Memory B cell (primary cell): ENCODE measurements at regions not wholly inside any gene's neighbourhood (a gene's known extent, or its start where the extent isn't known, plus 50 kb on each side); places are given as distances from the start of the nearest gene placed in this dataset.
"Not testable (repeated sequence)": the region's sequence is repeated elsewhere in the genome, so short reads cannot be mapped to it uniquely, and the experiment has no call there.

Source experiments
- ATAC-seq: fragments of 150-1000 bp; cut with Tn5 transposase; 2 replicates; pipeline ENCODE4 v1.10.0; 2021; ENCODE audit warnings: low read depth, mild to moderate bottlenecking, moderate library complexity
- DNase-seq, 2 donors: peaks; one replicate each; pipeline ENCODE4 v3.0.0; 2022; ENCODE audit warnings: low spot score in 2 of 2
- H3K27ac Mint-ChIP-seq: one replicate; pipeline ENCODE4 v1.8.0; 2022; ENCODE audit warnings: mild to moderate bottlenecking, moderate library complexity, mixed read lengths
- H3K27me3 Mint-ChIP-seq: one replicate; pipeline ENCODE4 v1.8.0; 2022; ENCODE audit warnings: mixed read lengths
- H3K36me3 Mint-ChIP-seq: one replicate; pipeline ENCODE4 v1.8.0; 2022; ENCODE audit warnings: mild to moderate bottlenecking, mixed read lengths
- H3K4me1 Mint-ChIP-seq: one replicate; pipeline ENCODE4 v1.8.0; 2022; ENCODE audit warnings: mixed read lengths
- H3K4me3 Mint-ChIP-seq: one replicate; pipeline ENCODE4 v1.8.0; 2022; ENCODE audit warnings: mild to moderate bottlenecking, moderate library complexity, mixed read lengths
- H3K9me3 Mint-ChIP-seq: one replicate; pipeline ENCODE4 v1.8.0; 2022; ENCODE audit warnings: mixed read lengths

DNA sequence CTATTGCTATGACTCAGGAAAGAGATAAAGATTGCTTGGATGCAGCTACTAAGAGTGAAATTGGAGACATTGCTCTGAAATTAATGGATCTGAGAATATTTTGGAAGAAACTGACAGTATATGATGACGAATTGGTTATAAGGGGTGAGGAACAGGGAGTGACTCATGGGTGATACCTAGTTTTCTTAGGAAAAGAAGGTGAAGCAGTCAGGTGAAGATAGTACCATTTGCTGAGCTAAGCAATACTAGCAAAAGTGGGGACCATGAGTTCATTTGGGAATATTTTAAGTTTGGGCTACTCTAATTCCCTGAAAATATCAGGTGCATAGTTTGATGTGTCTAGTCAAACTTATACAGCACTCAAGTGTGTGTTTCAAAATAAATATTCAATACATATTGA is 260.1 kb upstream of the NFIA start:
- ATAC-seq (no peak), DNase-seq (no peak)
- no peaks in the 10 kb centered on the region for H3K4me1 Mint-ChIP-seq
- no peaks in the 10 kb centered on the region for H3K27me3 Mint-ChIP-seq
- H3K9me3 Mint-ChIP-seq: peaks cover 6% of the 10 kb centered on the region
- no peak overlapping the region for H3K27ac Mint-ChIP-seq
- no peak overlapping the region for H3K4me3 Mint-ChIP-seq
- no peaks in the 10 kb centered on the region for H3K36me3 Mint-ChIP-seq

DNA sequence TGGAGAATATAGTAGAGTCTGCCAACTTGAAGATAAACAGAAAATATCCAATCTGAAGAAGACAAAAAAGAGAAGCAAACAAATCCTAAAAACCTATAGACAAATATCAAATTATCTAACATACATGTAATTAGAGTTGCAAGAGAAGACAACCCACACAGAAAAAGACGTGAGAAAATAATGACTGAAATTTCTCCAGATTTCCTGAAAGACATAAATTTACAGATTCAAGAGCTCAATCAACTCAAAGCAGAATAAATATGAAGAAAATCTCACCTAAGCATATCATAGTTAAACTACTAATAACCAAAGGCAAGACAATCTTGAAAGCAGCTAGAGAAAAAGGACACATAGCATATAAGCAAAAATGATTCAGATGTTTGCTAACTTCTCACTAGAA is 261.2 kb upstream of the NFIA start:
- Mint-ChIP-seq H3K4me1 (no peaks in the 10 kb centered on the region), H3K27me3 (no peaks in the 10 kb centered on the region)

DNA sequence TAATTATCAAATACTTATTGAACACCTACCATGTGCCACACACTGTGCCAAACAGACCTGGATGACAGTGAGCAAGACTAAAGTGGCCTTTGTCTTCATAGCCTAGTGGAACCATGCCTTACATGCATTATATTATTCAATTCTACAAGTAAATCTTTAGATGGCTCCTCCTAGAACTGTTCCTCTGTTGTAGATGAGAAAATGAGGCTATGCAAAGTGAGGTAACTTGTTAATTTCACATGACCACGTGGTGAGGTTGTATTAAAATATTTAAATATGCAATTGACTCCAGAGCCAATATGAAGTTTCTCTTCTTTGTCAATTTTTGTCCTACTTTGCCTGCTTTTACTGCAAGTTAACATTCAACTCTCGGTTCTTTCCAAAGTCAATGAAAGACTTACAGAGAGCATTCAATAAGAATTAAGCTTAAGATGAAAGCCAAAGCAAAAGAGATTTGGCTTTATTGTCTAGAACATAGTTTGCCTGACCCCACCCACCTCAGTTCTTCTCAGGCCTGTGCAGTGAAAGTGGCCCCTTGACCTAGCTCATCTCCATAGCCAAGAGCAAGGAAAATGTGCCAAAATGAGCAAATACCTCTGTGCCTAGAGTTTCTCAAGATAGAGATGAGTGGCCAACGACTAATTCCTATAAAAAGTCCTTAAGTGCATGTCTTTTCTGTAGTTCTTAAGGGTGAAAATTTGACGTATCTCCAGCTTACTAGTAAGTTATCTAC is 263.2 kb upstream of the NFIA start:
- no peaks in the 10 kb centered on the region for H3K4me1 Mint-ChIP-seq
- no peak for ATAC-seq
- no peak overlapping the region for H3K4me3 Mint-ChIP-seq
- no peaks in the 10 kb centered on the region for H3K9me3 Mint-ChIP-seq
- DNase-seq: no peak
- no peaks in the 10 kb centered on the region for H3K36me3 Mint-ChIP-seq
- no peak overlapping the region for H3K27ac Mint-ChIP-seq
- H3K27me3 Mint-ChIP-seq: no peaks in the 10 kb centered on the region

More for the DNA sequence above, 261.2 kb upstream of the NFIA start:
- no peak overlapping the region for H3K27ac Mint-ChIP-seq
- no peaks in the 10 kb centered on the region for H3K36me3 Mint-ChIP-seq
- H3K4me3 Mint-ChIP-seq: no peak overlapping the region
- peaks cover under 1% of the 10 kb centered on the region for H3K9me3 Mint-ChIP-seq
- ATAC-seq (no peak), DNase-seq (no peak)

DNA sequence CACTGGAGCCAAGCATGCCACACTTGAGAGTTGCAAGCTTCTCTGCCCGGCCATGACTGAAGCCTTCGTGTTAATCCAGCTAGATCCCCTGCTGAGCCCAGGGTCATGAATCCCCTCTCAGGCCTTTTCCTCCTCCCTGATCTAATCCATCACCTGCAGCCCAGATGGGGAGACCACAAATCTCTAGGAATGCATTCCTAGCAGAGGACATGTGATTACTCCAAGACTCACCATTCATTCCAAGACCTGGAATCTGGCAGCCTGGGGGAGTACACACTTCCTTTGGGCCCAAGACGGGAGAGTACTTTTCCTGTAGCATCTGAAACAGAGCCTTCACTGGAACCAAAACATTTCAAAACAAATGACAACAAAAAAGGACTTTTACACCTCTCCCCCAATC is 269.3 kb upstream of the NFIA start:
- Mint-ChIP-seq H3K27ac (no peak overlapping the region), H3K36me3 (no peaks in the 10 kb centered on the region), H3K4me1 (no peaks in the 10 kb centered on the region), H3K27me3 (peaks cover 2% of the 10 kb centered on the region), H3K9me3 (no peaks in the 10 kb centered on the region), H3K4me3 (no peak overlapping the region)
- ATAC-seq: no peak
- DNase-seq: no peak

DNA sequence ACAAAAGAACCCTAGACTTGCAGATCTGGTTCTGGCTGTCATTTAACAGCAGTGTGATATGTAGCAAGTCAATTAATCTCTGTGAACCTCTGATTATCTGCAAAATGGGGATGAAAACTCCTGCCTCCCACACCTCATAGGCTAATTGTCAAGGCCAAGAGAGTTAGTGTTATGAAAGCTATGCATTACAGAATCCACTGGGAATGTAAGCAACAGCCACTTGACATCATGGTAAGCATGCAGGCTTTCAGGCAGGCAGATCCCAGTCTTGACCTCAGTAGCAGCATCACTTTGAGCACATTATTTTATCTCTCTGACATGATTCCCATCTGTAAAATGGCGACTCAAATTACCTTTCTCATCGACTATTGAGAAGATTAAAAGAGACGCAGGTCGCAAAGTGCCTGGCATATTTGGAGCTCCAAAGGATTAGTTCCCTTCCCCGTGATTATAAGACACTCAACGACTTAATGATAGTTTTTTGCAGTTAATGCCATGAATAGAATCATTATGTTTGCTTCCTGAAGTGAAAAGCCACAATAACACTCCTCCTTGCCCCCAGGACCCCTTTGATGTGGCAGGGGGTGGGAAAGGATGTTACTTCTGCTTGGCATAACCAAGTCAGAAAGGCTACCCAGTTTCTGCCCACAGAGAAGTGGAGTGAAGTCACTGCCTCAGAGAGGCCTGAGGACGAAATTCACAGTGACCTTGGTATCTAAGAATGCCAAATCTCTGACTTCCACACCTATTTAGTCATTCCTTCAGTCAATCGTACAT is 273.0 kb upstream of the NFIA start:
- Mint-ChIP-seq H3K27ac (no peak overlapping the region), H3K36me3 (no peaks in the 10 kb centered on the region), H3K4me1 (no peaks in the 10 kb centered on the region), H3K4me3 (no peak overlapping the region), H3K27me3 (peaks cover 2% of the 10 kb centered on the region), H3K9me3 (peaks cover 8% of the 10 kb centered on the region)
- no peak for DNase-seq
- no peak for ATAC-seq

DNA sequence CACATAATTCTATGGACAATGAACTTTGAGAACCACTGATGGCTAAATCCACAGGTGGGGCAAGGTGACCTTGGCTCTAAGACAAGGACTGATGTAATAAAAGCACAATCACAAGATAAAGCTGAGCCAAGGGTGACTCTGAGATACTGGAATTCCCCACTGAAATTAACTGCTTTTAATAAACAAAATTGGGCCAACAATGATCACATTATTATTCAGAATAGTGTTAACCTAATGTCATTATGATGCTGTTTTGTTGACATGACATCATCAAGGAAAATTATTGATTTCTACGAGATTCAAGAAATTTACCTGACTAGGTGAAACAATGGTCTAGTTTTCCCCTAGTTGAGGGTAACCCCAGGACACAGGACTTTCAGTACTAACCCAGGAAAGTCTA is 273.7 kb upstream of the NFIA start:
- Mint-ChIP-seq H3K4me3 (no peak overlapping the region), H3K9me3 (peaks cover 8% of the 10 kb centered on the region), H3K4me1 (no peaks in the 10 kb centered on the region), H3K36me3 (no peaks in the 10 kb centered on the region), H3K27ac (no peak overlapping the region), H3K27me3 (peaks cover 2% of the 10 kb centered on the region)
- no peak for DNase-seq
- no peak for ATAC-seq

DNA sequence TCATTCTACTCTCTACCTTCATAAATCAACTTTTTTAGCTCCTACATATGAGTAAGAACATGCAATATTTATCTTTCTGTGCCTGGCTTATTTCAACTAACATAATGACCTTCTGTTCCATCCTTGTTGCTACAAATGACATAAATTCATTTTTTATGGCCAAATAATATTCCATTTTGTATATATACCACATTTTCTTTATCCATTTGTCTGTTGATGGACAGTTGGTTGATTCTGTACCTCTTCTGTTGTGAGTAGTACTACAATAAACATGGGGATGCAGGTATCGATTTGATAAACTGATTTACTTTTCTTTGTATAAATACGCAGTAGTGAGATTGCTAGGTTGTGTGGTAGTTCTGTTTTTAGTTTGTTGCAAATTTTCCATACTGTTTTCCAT is 279.5 kb upstream of the NFIA start:
- Mint-ChIP-seq H3K27ac (no peak overlapping the region), H3K27me3 (no peaks in the 10 kb centered on the region), H3K4me1 (no peaks in the 10 kb centered on the region), H3K36me3 (no peaks in the 10 kb centered on the region), H3K4me3 (no peak overlapping the region), H3K9me3 (peaks cover 13% of the 10 kb centered on the region)
- ATAC-seq (no peak), DNase-seq (no peak)

DNA sequence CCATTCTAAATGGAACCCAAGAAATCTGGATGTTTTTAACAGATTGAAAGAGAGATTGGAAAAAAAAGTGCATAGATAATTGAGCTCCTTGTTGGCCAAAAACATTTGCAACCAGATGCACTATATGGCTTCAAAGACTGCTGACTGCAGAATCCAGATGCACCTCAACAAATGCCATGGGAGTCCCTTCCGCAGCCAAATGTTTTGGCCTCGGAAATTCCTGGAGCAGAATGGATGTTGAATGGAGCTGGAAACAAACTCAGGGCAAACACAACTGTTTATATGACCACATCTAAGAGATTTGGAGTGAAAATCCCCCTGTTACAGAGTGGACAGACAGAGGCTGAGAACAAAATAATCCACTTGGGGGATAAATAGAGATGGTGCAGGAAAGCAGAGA is 285.0 kb upstream of the NFIA start:
- Mint-ChIP-seq H3K4me1 (no peaks in the 10 kb centered on the region), H3K27me3 (no peaks in the 10 kb centered on the region), H3K9me3 (peaks cover 2% of the 10 kb centered on the region), H3K36me3 (no peaks in the 10 kb centered on the region), H3K27ac (no peak overlapping the region), H3K4me3 (no peak overlapping the region)
- ATAC-seq (no peak), DNase-seq (no peak)

DNA sequence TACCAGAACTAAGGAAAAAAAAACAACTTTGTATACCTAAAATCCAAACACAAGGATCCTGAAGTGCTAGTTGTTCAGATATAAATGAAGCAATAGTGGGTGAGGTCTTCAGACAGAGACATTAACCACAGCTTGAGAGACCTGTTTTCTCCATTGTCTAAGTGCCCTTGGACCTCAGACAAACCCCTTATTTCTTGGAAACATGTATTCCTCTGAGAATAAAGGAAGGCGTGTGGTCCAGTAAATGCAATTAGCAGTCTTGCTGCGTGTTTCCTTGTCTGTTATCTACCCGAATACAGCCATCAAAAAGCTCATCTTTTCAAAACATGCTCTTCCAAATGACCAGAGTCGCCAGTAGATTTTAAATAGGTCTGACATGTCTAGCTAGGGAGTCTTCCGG is 291.1 kb upstream of the NFIA start:
- Mint-ChIP-seq H3K27ac (no peak overlapping the region), H3K4me1 (no peaks in the 10 kb centered on the region), H3K36me3 (no peaks in the 10 kb centered on the region), H3K27me3 (peaks cover 2% of the 10 kb centered on the region), H3K9me3 (no peaks in the 10 kb centered on the region), H3K4me3 (no peak overlapping the region)
- DNase-seq: no peak
- ATAC-seq: no peak

DNA sequence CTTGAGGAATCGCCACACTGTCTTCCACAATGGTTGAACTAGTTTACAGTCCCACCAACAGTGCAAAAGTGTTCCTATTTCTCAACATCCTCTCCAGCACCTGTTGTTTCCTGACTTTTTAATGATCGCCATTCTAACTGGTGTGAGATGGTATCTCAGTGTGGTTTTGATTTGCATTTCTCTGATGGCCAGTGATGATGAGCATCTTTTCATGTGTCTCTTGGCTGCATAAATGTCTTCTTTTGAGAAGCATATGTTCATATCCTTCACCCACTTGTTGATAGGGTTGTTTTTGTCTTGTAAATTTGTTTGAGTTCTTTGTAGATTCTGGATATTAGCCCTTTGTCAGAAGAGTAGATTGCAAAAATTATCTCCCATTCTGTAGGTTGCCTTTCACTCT is 309.3 kb upstream of the NFIA start:
- not testable (repeated sequence) for DNase-seq, H3K27me3 Mint-ChIP-seq, H3K4me3 Mint-ChIP-seq, H3K27ac Mint-ChIP-seq, ATAC-seq, H3K4me1 Mint-ChIP-seq, H3K36me3 Mint-ChIP-seq, H3K9me3 Mint-ChIP-seq

DNA sequence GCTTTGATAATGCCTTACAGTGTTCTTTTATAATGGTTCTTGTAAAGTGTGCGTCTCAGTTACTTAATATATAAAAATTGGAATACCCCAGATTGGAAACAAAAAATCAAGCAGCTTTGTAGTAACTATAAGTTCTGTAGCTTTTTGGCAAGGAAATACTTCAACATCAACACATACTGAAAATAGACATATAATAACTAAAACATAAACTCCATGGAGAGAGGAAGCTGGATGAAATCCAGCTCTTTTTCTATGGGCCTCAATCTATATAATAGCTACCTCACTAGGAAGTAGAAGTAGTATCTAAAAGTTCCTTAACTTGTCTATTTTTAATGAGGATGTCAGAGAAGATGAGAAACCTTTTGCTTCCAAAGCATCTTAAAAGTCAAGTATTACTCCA is 313.3 kb upstream of the NFIA start:
- H3K27me3 Mint-ChIP-seq: no peaks in the 10 kb centered on the region

DNA sequence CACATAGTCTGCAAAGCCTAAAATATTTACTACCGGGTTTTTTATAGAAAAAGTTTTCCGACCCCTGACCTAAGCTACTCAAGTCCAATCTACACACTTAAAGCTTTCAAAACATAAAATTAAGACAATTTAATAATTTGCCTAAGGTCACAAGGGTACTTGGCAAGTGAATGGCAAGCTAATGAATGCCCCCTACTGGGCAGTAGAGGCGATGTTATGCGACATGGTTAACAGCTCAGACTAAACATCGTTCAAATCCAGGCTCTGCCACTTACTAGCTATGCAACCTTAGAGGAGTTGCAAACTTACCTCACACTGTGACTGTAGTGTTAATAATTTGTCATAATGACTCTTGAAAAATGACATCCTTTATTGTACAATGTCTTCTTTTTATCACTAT is 317.2 kb upstream of the NFIA start:
- ATAC-seq (no peak), DNase-seq (no peak)
- Mint-ChIP-seq H3K9me3 (peaks cover 2% of the 10 kb centered on the region), H3K36me3 (no peaks in the 10 kb centered on the region), H3K27ac (no peak overlapping the region), H3K4me1 (no peaks in the 10 kb centered on the region), H3K27me3 (no peaks in the 10 kb centered on the region), H3K4me3 (no peak overlapping the region)

More for the DNA sequence above, 313.3 kb upstream of the NFIA start:
- Mint-ChIP-seq H3K36me3 (no peaks in the 10 kb centered on the region), H3K27ac (no peak overlapping the region), H3K4me3 (no peak overlapping the region), H3K9me3 (peaks cover 2% of the 10 kb centered on the region), H3K4me1 (no peaks in the 10 kb centered on the region)
- DNase-seq (no peak), ATAC-seq (no peak)

DNA sequence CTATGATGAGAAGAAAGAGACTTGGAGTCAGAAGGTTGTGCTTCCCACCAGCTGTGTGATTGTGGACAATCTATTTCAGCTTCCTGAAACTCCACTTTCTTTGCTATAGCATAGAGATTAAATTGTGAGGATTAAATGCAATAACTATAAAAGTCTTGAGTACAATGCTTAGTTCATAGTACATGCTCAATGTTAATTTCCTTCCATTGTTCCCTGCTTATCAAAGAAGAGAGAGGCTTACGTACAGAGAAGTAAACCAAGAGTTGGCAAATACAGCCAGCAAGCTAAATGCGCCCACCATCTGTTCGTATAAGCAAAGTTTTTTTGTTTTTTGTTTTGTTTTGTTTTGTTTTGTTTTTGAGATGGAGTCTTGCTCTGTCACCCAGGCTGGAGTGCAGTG is 317.9 kb upstream of the NFIA start:
- no peaks in the 10 kb centered on the region for H3K36me3 Mint-ChIP-seq
- H3K27ac Mint-ChIP-seq: no peak overlapping the region
- no peaks in the 10 kb centered on the region for H3K4me1 Mint-ChIP-seq
- H3K27me3 Mint-ChIP-seq: no peaks in the 10 kb centered on the region
- ATAC-seq: no peak
- no peak for DNase-seq
- H3K4me3 Mint-ChIP-seq: no peak overlapping the region
- H3K9me3 Mint-ChIP-seq: peaks cover 2% of the 10 kb centered on the region

DNA sequence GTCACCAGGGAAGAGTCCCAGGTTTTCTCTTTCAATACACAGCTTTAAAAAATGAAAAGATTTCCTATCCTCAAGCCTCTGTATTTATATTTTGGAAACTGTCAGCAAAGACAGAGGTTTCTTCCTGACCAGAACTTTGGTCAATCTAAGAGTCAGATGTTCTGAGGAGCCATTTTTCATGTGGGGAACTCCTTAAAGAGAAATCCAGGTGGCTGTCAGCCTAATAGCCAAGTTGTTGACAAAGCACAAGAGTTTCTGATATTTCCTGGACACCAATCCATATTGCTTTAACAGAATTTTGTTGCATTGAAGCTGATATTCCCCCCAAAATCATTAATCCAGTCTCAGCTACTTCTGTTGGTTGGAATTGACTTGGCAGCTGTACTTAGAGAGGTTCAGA is 318.6 kb upstream of the NFIA start:
- Mint-ChIP-seq H3K27me3 (no peaks in the 10 kb centered on the region), H3K4me1 (no peaks in the 10 kb centered on the region)

DNA sequence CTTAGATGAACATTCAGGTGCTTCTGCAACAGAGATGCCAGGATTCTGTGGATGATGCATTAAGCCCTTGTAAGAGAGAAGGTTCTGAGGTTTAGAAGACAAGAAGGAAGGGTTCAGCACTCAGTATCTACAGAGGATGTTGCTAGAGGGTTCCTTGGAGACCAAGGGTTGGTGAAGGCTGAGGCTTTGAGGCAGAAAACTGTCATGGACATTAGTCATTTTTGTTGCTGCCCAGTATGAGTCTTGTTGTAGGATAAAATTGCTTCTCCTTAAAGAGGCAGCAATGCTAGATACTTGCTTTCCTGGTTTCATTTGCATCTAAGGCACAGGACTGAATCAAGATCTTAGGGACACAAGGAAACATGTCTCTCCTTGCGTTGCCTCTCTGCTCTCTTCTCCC is 319.4 kb upstream of the NFIA start:
- H3K9me3 Mint-ChIP-seq: peaks cover 2% of the 10 kb centered on the region
- DNase-seq (no peak), ATAC-seq (no peak)
- no peaks in the 10 kb centered on the region for H3K36me3 Mint-ChIP-seq
- no peak overlapping the region for H3K4me3 Mint-ChIP-seq
- peaks cover under 1% of the 10 kb centered on the region for H3K27me3 Mint-ChIP-seq
- H3K4me1 Mint-ChIP-seq: no peaks in the 10 kb centered on the region
- no peak overlapping the region for H3K27ac Mint-ChIP-seq

More for the DNA sequence above, 318.6 kb upstream of the NFIA start:
- DNase-seq: no peak
- H3K4me3 Mint-ChIP-seq: no peak overlapping the region
- no peaks in the 10 kb centered on the region for H3K36me3 Mint-ChIP-seq
- H3K9me3 Mint-ChIP-seq: peaks cover 2% of the 10 kb centered on the region
- no peak for ATAC-seq
- no peak overlapping the region for H3K27ac Mint-ChIP-seq
